Stimulated activated CD4-positive, alpha-beta T cell treated with anti-CD3 and anti-CD28 coated beads, Interleukin-2, amount 100 ng/mL, for 24 hours (primary cell): ENCODE measurements at regions not wholly inside any gene's neighbourhood (a gene's known extent, or its start where the extent isn't known, plus 50 kb on each side); places are given as distances from the start of the nearest gene placed in this dataset.

Experiments
- DNase-seq, 2 donors: peaks; one replicate each; pipeline ENCODE4 v3.0.0-alpha.2; 2020

DNA sequence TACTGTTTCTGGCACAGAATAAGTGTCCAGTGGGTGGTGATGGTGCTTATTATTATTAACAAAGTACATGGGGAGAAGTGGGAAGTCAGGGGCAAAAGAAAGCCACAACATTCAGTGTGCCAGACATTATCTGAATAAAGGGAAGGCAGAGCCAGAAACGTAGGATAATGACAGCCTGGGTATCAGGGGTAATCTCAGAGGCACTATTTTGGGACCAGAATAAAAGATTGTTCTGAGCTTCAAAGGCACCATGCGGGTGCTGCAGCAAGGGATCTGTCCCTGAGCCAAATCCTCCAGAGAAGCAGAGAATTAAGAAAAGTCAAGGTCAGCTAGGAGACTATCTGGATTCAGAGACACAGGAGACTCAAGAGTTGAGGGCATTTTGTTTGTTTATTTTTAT is 328.8 kb upstream of the GATB start:
- no peak for DNase-seq

DNA sequence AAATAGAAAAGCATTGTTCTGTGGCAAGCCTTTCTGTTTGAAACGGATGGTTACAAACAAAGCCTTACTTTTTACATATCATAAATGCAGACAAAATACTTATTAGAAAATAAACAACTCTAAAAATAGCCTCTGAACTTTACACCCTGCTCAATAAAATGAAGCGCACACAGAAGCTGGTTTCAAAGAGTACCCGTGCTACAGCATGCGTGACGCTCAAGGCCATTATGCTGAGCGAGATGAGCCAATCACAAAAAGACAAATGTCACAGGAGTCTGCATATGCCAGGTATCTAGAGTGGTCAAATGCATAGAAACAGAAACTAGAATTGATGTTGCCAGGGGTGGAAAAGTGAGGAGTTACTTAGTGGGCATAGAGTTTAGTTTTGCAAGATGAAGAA is 326.5 kb upstream of the GATB start:
- DNase-seq = no peak

DNA sequence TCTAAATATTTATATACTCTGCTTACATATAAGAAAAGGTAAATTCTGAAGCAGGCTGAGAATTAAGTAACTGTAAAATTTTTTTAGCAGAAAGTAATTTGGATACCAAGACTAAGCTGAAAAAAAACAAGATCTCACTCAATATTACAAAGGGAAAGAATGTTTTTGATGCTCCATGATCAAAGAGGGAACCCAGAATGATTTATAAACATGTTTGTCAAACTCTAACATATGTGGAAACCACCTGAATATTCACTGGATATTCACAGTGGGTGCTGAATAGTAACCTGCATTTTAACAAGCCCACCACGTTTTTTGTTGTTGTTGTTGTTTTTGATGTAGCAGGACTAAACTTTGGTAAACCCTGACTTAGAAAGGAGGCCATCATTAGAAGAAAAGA is 324.9 kb upstream of the GATB start:
- no peak for DNase-seq

DNA sequence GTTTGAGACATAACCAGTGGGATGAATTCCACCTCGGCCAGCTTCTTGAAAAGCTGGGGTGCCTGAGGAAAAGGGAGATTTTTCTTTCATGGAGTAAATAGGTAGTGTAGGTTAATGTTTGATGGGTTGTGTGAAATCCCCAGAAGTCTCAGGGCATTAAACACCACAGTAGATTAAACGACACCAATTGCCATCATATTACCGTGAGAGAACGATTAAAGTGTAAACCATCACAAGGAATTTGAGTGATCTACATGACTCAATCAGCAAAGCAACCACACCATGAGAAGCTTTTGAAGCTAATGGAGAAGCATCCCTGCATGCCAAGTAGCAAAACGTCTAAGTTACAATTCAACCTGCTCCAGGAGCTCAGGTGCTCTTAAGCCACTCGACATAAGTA is 322.5 kb upstream of the GATB start:
- no peak for DNase-seq

DNA sequence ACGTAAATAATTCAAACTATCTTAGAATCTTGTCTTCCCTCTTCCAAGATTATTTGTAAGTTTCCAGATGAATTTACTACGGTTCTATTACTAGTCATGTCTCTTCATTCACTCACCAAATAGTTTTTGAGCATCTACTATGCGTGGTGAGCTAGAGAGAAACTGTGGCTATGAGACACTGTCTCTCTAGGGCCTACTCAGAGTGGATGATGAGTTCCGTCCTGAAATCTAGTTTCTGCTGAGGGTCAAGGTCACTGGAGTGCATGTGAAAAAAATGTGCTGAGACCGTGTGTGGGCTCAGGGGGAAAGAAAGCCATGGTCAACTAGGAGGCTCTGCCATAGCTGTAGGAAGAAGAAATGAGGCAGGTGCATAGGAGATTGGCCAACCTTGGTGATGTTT is 320.2 kb upstream of the GATB start:
- DNase-seq = no peak

DNA sequence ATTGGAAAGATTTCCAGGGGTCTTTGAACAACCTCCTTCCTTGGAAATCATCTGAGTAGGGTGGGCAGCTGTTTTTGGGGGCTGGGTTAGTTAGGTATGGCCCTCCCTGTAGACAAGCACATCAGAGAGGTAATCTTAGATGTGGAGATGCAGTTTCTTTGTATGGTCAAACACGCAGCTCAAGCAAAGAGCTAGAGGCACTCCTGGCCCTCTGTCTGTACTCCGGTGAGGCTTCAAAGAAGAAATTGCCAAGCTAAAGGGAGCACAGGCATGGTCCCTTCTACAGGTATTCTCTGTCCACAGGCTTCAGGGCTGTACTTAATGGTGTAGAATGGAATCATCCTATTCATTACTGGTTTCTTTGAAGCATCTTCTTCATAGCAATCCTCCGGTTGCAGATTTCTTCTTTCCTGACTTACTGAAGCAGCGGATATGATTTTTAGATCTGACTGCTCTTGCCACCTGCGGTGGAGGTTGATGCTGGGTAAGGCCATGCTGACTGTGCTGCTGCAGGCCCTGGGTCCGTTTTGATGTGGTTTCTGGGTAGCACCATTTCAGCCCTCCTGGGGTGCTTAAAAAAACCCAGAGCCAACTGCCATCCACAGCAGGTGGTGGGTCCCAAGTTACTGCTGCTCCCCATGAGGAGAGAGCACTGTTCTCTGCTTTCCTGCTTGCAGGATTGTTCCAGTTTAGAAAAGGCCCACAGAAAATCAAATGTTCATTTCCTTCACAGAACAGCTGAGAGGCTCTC is 318.9 kb upstream of the GATB start:
- DNase-seq = no peak

DNA sequence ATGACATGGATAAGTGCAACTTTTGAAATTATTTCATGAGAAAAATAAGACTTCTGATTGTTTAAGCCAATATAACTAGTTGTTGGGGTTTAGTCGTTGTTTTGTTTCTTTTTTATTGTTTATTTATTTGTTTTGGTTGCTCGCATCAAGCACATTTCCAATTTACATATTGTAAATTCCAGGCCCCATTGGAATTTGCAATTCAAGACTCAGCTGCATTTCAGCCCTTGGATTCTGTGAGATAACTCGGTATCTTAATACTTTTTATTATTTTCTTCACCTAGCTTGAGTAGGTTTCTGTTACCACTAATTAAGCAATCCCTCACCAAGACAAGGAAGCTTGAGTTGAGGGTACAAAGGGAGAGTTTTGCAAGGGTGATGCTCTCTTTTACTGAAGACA is 318.3 kb upstream of the GATB start:
- DNase-seq = no peak

DNA sequence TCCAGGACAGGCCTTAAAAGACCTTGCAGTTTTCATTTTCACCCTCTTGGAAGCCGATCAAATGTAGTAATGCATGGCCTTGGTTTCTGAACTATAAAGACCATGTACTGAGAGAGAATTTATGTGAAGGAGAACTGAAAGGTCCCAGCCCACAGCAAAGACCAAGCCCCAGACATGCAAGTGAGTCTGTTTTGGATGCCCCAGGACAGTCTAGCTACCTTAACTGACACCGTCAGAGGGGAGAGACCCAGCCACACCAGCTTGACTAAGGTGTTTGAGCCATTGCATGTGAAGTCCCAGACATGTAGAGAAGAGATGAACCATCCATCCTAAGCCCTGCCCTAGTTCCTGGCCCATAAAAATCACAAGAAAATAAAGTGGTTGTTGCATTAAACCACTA is 316.8 kb upstream of the GATB start:
- DNase-seq = no peak

DNA sequence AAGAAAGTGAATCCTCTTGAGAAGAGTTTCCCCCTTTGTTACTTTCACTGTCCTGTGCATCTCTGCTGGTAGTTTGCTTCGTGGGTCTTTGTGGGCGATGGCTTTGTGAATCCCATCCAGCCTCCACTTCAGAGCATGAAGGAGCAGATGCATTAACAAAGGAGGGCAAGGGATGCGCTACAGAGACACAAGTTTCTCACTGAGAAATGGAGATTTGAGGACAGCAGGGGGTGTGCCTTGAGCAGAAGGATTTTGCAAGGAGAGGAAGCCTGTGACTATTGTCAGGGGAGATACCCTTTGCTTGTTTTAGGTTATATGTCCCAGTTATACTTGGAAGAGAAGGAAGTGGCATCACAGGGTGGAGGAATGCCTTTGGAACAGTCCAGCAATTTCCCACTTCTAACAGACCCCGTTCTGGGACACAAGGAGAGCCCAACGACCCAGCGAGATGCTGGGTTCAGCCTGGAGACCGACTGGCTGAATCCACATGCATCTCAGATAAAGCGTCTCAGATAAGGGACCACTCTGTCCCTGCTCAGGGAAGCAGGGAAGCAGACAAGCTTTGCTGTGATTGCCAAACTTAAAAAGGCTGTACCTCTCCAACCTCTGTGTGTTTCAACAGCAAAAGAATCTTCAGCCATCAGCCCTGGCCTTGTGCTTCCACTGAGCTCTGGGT is 314.6 kb upstream of the GATB start:
- DNase-seq = no peak

DNA sequence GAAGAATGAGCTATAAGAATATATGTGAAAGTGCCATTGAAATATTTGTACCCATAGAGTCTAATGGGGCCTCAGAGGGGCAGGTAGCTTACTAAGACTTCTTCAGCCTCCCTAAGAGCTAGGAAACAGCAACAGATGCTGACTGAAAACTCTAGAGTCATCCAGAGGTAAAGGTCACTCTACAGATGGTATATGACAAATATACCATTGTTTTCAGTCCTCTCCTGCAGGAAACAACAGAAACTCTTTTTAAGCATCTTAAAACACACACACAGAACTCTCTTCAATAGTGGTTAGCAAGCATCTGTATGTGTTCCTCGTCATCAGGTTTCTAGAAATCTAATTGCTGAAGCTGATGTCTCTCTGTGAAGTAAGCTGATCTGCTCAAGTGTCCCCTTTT is 313.8 kb upstream of the GATB start:
- no peak for DNase-seq

DNA sequence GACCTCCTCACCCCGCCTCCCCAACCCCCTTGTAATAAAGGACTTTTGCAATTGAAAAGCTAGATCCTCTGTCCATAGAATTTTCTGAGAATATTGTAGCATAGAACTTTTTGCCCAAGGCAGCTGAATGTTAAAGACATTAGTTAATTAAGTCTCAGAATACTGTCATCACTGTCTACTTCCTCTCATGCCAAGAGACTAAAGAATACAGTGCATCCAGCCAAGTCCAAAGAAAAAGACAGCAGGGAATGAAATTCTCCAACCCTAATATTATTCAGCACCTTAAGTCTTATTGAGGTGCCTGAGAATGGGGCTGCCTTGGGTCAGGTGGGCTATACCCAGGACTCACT is 313.3 kb upstream of the GATB start:
- no peak for DNase-seq

DNA sequence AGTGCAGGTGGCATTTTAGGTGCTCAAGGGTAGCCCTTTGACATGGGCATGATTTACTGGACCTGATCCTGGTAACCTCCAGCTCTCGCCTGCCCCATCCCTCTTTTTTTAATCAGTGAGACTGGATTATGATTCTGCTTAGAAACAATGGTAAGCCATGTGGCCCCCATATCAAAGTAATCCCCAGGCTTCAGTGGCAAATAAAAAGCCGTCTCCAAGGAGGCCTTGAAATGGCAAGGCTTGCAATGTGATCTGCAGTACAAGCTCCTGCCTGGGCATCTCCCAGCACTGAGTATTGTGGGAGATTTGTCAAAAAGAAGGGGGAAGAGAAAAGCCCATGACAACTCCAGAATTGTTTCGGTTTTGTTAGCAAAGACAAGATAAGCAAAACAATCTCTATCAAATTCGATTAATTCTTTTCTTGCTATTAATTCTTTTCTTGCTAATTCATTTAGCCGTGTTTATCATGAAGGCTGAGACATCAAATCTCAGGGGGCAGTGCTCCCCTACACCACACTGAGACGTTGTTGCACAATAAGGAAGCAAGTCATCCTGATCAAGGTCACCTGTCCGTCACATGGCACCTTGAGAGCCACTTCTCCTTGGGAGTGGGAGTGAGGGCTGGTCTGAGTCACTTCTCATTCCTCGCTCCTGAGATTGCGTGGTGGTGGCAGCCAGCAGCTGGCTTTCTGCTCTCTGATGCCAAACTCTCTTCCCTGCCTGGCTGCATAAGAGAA is 312.7 kb upstream of the GATB start:
- DNase-seq = no peak

DNA sequence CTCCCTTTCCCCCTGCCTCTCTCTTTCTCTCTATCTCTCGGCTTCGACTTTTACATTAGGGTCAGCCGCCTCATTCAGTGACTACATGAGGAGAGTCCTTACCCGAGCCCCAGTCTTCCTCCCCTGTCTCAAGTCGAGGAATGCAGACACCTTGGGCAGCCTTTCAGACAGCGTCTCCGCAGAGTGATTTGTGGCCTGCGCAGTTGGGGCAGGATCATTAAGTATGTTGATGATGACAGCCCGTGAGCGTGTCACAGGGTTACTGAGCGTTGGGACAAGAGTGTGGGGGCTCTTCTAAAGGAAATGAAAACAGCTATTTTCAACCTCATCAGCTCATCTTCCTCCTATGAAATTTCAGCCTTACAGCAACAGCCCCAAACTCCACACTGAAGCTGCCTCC is 312.1 kb upstream of the GATB start:
- no peak for DNase-seq

DNA sequence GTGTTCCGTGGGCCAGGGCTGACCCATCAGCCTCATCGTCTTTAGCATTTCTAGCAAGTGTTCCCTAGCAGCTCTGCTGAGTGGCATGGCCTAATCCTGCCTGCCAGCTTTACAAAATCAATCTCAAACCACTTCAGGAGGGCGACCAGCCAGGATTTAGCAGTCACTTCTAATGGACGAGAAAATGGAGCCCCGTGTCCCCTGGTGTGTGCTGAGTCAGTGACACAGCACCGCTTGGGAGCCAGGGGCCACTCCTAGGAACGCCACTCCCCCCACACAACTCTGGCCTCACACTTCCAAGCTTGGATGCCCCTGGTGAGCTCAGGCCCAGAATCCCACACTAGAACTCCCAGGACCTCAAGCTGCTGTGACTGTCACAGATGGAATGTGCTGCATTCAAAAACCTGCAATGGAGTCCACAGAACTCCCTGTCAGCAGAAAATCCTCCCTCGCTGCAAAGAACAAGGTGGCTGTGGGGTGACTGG is 311.2 kb upstream of the GATB start:
- no peak for DNase-seq

DNA sequence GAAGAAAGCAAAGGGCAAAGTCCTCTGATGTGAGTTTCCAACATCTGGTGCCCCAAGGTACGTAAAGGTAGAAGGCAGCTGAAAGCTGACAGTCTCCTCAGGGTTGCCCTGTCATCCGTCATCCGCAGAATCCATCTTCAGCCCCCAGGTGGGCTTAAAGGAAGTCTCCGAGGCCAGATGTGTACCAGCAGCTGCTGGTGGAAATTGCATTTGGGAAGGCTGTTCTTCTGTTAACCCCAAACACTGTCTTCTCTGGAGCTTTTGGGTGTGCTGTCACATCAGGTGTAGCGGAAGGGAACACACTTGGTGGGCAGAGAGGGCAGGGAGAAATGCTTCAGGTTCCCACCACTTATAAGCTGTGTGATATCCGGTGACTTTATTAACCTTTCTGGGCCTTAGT is 310.0 kb upstream of the GATB start:
- no peak for DNase-seq

DNA sequence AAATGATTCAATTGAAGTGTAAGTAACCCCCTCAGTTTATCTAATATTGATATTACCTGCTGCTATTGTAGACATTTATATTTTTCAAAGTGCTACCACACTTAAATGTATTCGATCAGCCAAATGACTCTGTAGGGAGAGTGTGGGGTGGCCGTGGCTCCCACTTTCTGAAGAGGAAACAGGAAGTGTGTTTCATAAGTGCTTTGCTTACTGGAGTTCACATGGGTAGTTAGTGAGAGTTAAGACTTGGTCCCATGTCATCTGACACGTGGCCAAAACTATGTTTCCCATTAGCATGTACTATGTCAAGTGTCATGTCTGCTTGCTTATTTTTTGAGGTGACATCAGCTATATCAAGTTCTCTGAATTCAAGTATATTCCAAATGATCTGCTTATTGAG is 308.1 kb upstream of the GATB start:
- DNase-seq = no peak

DNA sequence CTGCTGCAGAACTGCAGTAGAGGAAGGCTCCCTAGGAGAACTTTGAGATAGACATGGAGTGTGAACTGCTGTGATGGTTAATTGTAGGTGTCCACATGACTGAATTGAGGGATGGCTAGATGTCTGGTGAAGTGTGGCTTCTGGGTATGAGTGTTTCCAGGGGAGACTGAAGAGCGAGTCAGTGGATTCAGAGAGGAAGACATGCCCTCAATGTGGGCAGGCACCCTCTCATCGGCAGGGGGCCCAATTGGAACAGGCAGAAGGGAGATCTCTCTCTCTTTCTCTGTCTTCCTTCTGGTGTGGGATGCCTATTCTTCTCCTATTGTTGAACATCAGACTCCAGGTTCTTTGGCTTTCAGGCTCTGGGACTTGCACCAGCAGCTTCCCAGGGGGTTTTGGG is 304.7 kb upstream of the GATB start:
- no peak for DNase-seq

DNA sequence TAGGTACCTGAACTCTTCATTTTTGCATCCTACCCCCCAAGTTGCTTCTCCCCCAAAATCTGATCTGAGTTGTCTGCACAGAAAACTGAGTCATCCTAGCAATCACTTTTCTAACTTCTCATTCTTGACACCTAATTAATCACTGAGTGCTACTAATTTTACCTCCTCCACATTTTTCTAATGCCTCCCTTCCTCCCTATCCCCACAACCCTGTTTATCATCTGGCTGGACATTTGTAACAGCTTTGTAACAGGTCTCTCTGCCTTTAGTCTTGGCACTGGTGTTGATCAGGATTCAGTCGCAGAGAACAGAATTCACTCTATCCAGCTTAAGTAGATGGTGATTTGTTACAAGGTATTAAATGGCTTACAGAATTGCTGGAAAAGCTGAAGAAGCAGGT is 303.9 kb upstream of the GATB start:
- DNase-seq = no peak

DNA sequence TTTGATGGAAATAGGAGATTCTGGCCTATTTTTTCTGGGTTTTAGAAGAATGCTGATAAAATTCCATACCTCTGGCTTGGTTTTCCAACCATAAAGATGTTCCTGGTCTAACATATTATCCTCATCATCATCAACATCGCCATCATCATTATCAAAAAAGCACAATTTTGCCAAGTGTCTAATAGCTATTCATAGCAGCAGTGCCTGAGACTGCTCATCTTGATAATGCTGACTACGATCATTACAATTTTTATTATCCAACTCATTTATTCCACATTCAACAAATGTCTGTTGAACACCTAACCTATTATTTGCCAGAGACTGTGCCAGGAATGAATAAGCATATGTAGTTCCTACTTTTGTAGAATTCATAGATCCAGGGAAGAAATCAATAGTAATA is 303.5 kb upstream of the GATB start:
- DNase-seq = no peak

DNA sequence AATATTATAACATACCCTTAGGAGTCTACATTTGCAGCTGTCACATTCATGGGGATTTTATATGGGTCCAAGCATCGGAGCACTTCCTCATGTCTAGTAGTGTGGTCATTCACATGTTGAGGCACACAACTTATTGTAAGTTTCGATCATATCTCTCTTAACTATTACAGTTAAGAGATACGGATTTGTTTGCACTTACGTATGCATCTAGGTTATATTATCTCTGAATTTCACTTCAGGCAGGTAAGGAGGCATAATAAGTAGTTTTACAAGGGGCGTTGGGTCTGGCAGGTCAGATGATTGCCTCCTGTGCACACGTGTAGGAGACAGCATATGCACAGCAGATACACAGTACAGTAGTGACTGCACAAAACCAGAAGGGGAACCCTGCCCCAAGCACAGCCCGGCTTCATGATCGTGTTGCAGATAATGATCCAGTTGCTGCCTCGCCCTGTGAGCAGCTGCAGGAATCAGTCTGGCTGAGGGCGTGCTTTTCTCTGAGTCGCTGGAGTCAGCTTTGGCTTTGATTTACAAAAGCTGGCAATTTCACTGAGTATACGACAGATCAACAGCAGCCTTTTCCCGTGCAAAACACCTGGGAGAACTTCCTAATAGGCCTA is 302.9 kb upstream of the GATB start:
- DNase-seq = no peak

DNA sequence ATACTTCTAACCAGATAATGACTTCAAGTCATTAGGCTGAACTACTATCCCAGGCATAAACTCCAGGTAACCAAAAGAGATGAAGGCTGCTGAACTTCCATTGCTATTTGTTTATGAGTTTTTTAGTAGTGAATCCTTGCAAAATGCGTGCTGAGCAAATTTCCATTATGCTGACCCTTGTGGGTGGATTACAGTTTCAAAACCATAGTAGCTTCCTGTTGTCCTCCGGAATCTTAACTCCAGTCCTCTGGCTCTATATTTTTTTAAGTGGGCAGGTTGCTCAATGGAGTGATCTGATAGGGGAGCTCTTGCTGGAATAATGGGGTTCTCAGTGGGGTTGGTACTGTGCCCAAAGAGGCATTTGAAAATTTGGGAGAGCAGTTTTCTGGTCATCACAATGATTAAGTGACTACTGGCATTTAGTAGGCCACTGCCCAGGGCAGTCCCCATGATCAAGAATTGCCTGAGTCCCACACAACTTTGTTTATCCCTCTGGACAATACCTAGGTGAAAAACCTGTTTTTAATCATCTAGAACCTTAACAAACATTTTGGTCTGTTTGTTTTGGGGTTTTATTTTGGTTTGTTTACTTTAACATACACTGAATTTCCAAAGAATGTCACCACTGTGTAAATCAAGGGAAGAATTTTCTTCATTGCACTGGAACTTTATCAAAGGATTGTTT is 302.3 kb upstream of the GATB start:
- no peak for DNase-seq

DNA sequence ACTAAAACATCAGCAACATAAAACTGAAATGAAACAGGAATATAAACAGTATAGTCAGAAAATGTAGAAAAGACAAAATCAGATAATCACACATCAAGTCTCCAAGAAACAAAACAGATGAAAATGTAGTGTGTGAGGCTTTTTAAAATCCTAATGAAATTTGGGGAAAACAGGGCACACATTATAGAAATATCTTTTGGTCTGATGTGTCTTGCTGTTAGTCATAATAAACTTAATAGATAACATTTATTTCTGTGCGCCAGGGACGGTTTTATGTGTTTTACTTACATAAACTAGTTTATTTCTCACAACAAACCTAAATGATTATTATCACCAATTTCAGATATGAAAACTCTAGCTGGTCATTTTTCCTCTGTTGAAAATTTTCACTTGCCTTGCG is 293.9 kb upstream of the GATB start:
- no peak for DNase-seq

DNA sequence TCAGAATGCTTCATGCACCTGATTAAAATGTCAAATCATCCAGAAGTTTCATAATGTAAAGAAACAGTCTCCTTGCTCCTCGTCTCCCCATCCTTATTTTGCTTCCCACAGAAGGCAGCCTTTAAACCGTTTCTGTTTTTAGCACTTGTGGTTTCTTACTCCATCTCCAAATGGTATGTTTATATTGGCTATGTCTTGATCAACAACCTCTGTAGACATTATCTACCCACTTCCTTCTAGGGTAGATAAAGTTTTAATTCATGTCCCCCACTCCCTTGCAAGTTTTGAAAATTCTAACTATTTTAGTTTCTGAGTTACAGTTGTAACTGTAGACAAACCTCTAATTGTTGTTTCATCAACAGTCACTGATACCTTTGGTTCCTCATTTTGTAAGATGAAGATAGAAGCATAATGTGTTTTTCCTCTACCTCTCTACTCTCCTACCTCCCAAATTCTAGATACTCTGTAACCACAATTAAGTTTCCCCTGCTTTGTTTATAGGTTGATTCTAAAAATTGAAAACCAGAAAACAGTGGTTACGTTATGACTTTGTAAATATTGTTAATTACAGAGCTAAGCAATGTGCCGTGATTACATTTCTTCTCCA is 291.7 kb upstream of the GATB start:
- no peak for DNase-seq
